DND-41 (cell line): ENCODE measurements at regions not wholly inside any gene's neighbourhood (a gene's known extent, or its start where the extent isn't known, plus 50 kb on each side); places are given as distances from the start of the nearest gene placed in this dataset.

Experiments
- ATAC-seq: fragments of 200-7000 bp; cut with Tn5 transposase; 3 replicates; pipeline ENCODE4 v1.9.1; 2021; ENCODE audit warnings: low read depth; ENCODE audit not compliant: insufficient read depth
- DNase-seq: peaks from one replicate; pipeline ENCODE4 v3.0.0-alpha.2; 2020
- H2AFZ ChIP-seq: 2 replicates; pipeline ENCODE4 v1.6.0; 2012; ENCODE audit warnings: low read depth, low read length
- H3K27ac ChIP-seq: 2 replicates; pipeline ENCODE4 v1.5.1; 2012; ENCODE audit warnings: low read length, inconsistent platforms
- H3K27me3 ChIP-seq: fragments of 200-600 bp; sonication (generic); 2 replicates; pipeline ENCODE4 v1.6.0; 2012; ENCODE audit warnings: low read length, mild to moderate bottlenecking, inconsistent platforms; ENCODE audit not compliant: insufficient read depth, poor library complexity
- H3K36me3 ChIP-seq: 2 replicates; pipeline ENCODE4 v1.5.1; 2012; ENCODE audit warnings: low read length, inconsistent platforms; ENCODE audit not compliant: insufficient read depth
- H3K4me1 ChIP-seq: 2 replicates; pipeline ENCODE4 v1.5.1; 2012; ENCODE audit warnings: mild to moderate bottlenecking, low read length; ENCODE audit not compliant: insufficient read depth
- H3K4me2 ChIP-seq: 2 replicates; pipeline ENCODE4 v1.6.0; 2012; ENCODE audit warnings: mild to moderate bottlenecking, moderate library complexity, low read length, inconsistent platforms; ENCODE audit not compliant: insufficient read depth
- H3K4me3 ChIP-seq, 2 experiments: fragments of 200-600 bp in 1 of 2; shearing (Covaris generic) in 1 of 2; 2 replicates each; pipeline ENCODE4 v1.5.1; 2012 to 2016; ENCODE audit warnings: inconsistent platforms in 2 of 2, low read length in 2 of 2, mild to moderate bottlenecking in 2 of 2, low read depth in 1 of 2, moderate library complexity in 1 of 2
- H3K79me2 ChIP-seq: 2 replicates; pipeline ENCODE4 v1.6.0; 2012; ENCODE audit warnings: low read length, inconsistent platforms; ENCODE audit not compliant: insufficient read depth
- H3K9ac ChIP-seq: 2 replicates; pipeline ENCODE4 v1.6.0; 2012; ENCODE audit warnings: low read depth, mild to moderate bottlenecking, inconsistent platforms, low read length, moderate library complexity
- H3K9me3 ChIP-seq: 2 replicates; pipeline ENCODE4 v1.5.1; 2012; ENCODE audit warnings: low read length, moderate library complexity, mild to moderate bottlenecking, inconsistent platforms; ENCODE audit not compliant: insufficient read depth, severe bottlenecking
- H4K20me1 ChIP-seq: 2 replicates; pipeline ENCODE4 v1.6.0; 2012; ENCODE audit warnings: low read length; ENCODE audit not compliant: insufficient read depth
- CTCF ChIP-seq: IDR thresholded peaks from 2 replicates; pipeline ENCODE4 v1.5.1; 2012; ENCODE audit warnings: borderline replicate concordance, low read length, moderate library complexity, mild to moderate bottlenecking; ENCODE audit not compliant: poor library complexity, severe bottlenecking; ENCODE audit errors: extremely low read depth
- EZH2 ChIP-seq: IDR thresholded peaks from 3 replicates; pipeline ENCODE4 v1.6.1; 2012; ENCODE audit warnings: borderline replicate concordance, low read depth, mild to moderate bottlenecking, moderate library complexity, low read length, inconsistent platforms; ENCODE audit not compliant: severe bottlenecking

- Histone ChIP-seq H3K4me1 (no peaks in the 10 kb centered on the region), H3K79me2 (no peaks in the 10 kb centered on the region), H2AFZ (no peak overlapping the region), H3K36me3 (no peaks in the 10 kb centered on the region), H3K9me3 (no peaks in the 10 kb centered on the region), H3K4me2 (no peak overlapping the region), H3K4me3 (no peak overlapping the region), H3K27ac (no peak overlapping the region), H3K27me3 (no peaks in the 10 kb centered on the region), H3K9ac (no peak overlapping the region), H4K20me1 (no peaks in the 10 kb centered on the region)
- ATAC-seq: no peak
- TF ChIP-seq CTCF (peak; percentile 8), EZH2 (no peak)
- DNase-seq: no peak
These were observed 112.8 kb downstream of the IRX5 start for GRCh38 chr16:55043499-55043898.

- TF ChIP-seq CTCF (no peak), EZH2 (no peak)
- Histone ChIP-seq H3K36me3 (no peaks in the 10 kb centered on the region), H3K9ac (no peak overlapping the region)
These were observed 113.7 kb downstream of the IRX5 start for GRCh38 chr16:55044201-55044975.

GRCh38 chr16:55045329-55045728, 114.7 kb downstream of the IRX5 start:
- no peaks in the 10 kb centered on the region for H3K27me3 ChIP-seq
- no peaks in the 10 kb centered on the region for H3K4me1 ChIP-seq
- no peak for TF ChIP-seq CTCF
- TF ChIP-seq EZH2: no peak
- no peak overlapping the region for H2AFZ ChIP-seq
- H3K9ac ChIP-seq: no peak overlapping the region
- no peak for DNase-seq
- no peak for ATAC-seq
- H3K79me2 ChIP-seq: no peaks in the 10 kb centered on the region
- H3K36me3 ChIP-seq: no peaks in the 10 kb centered on the region
- H4K20me1 ChIP-seq: no peaks in the 10 kb centered on the region
- no peak overlapping the region for H3K4me3 ChIP-seq
- H3K9me3 ChIP-seq: no peaks in the 10 kb centered on the region
- no peak overlapping the region for H3K27ac ChIP-seq
- no peak overlapping the region for H3K4me2 ChIP-seq

More at GRCh38 chr16:55044201-55044975, 113.7 kb downstream of the IRX5 start:
- ATAC-seq: no peak
- no peaks in the 10 kb centered on the region for H3K27me3 ChIP-seq
- H3K4me3 ChIP-seq: no peak overlapping the region
- no peak overlapping the region for H3K27ac ChIP-seq
- no peaks in the 10 kb centered on the region for H3K9me3 ChIP-seq
- no peaks in the 10 kb centered on the region for H4K20me1 ChIP-seq
- H3K79me2 ChIP-seq: no peaks in the 10 kb centered on the region
- H3K4me1 ChIP-seq: no peaks in the 10 kb centered on the region
- no peak overlapping the region for H3K4me2 ChIP-seq
- no peak overlapping the region for H2AFZ ChIP-seq
- DNase-seq: no peak
